WTC11 (cell line): ENCODE measurements at regions not wholly inside any gene's neighbourhood (a gene's known extent, or its start where the extent isn't known, plus 50 kb on each side); places are given as distances from the start of the nearest gene placed in this dataset.

Experiments
- CREB1 ChIP-seq: sonication (generic); formaldehyde crosslinking; IDR thresholded peaks from 2 replicates; pipeline ENCODE4 v1.8.0; 2023; ENCODE audit warnings: mild to moderate bottlenecking, missing genetic modification reagents
- ELF4 ChIP-seq: sonication (generic); formaldehyde crosslinking; IDR thresholded peaks from 2 replicates; pipeline ENCODE4 v1.8.1; 2022; ENCODE audit warnings: low read depth, mild to moderate bottlenecking, moderate library complexity, missing genetic modification reagents
- ESRRA ChIP-seq: sonication (generic); formaldehyde crosslinking; IDR thresholded peaks from 2 replicates; pipeline ENCODE4 v1.8.1; 2022; ENCODE audit warnings: mild to moderate bottlenecking, missing genetic modification reagents, borderline replicate concordance
- GABPB1 ChIP-seq: sonication (generic); formaldehyde crosslinking; IDR thresholded peaks from 2 replicates; pipeline ENCODE4 v1.8.1; 2023; ENCODE audit warnings: mild to moderate bottlenecking, missing genetic modification reagents
- HMGA2 ChIP-seq: fragments of 250-450 bp; sonication (Bioruptor Pico); IDR thresholded peaks from 2 replicates; pipeline ENCODE4 v1.4.0; 2021; ENCODE audit warnings: mild to moderate bottlenecking, moderate library complexity
- JUN ChIP-seq: sonication (generic); formaldehyde crosslinking; IDR thresholded peaks from 2 replicates; pipeline ENCODE4 v1.8.0; 2023; ENCODE audit warnings: mild to moderate bottlenecking, missing genetic modification reagents
- KAT7 ChIP-seq: sonication (generic); formaldehyde crosslinking; IDR thresholded peaks from 2 replicates; pipeline ENCODE4 v1.8.1; 2023; ENCODE audit warnings: missing genetic modification reagents, mild to moderate bottlenecking, borderline replicate concordance
- MYBL2 ChIP-seq: sonication (generic); formaldehyde crosslinking; IDR thresholded peaks from 2 replicates; pipeline ENCODE4 v1.8.1; 2023; ENCODE audit warnings: mild to moderate bottlenecking, moderate library complexity, missing genetic modification reagents
- NR1H2 ChIP-seq: sonication (generic); formaldehyde crosslinking; IDR thresholded peaks from 2 replicates; pipeline ENCODE4 v1.9.0; 2021; ENCODE audit warnings: mild to moderate bottlenecking, moderate library complexity, missing genetic modification reagents
- OVOL2 ChIP-seq: fragments of 250-450 bp; sonication (Bioruptor Pico); IDR thresholded peaks from 2 replicates; pipeline ENCODE4 v1.9.0; 2021; ENCODE audit warnings: mild to moderate bottlenecking, borderline replicate concordance
- RORB ChIP-seq: fragments of 250-450 bp; sonication (Bioruptor Pico); IDR thresholded peaks from 2 replicates; pipeline ENCODE4 v1.9.0; 2021; ENCODE audit warnings: mild to moderate bottlenecking
- SMAD3 ChIP-seq: sonication (generic); formaldehyde crosslinking; IDR thresholded peaks from 2 replicates; pipeline ENCODE4 v1.8.0; 2022; ENCODE audit warnings: missing genetic modification reagents, mild to moderate bottlenecking, borderline replicate concordance
- SMAD4 ChIP-seq: sonication (generic); formaldehyde crosslinking; IDR thresholded peaks from 2 replicates; pipeline ENCODE4 v1.8.0; 2022; ENCODE audit warnings: mild to moderate bottlenecking, missing genetic modification reagents
- SP1 ChIP-seq: sonication (generic); formaldehyde crosslinking; conservative IDR thresholded peaks from 2 replicates; pipeline ENCODE4 v1.8.1; 2022; ENCODE audit warnings: missing genetic modification reagents
- TCF7 ChIP-seq: sonication (generic); formaldehyde crosslinking; IDR thresholded peaks from 2 replicates; pipeline ENCODE4 v1.8.0; 2022; ENCODE audit warnings: mild to moderate bottlenecking, low read depth, missing genetic modification reagents, moderate library complexity
- TP53 ChIP-seq: sonication (generic); formaldehyde crosslinking; IDR thresholded peaks from 2 replicates; pipeline ENCODE4 v1.8.1; 2023; ENCODE audit warnings: mild to moderate bottlenecking, missing genetic modification reagents
- ZBTB21 ChIP-seq: sonication (generic); formaldehyde crosslinking; IDR thresholded peaks from 2 replicates; pipeline ENCODE4 v1.8.1; 2023; ENCODE audit warnings: mild to moderate bottlenecking, missing genetic modification reagents, borderline replicate concordance
- ZNF121 ChIP-seq: sonication (generic); formaldehyde crosslinking; IDR thresholded peaks from 2 replicates; pipeline ENCODE4 v1.8.0; 2023; ENCODE audit warnings: missing genetic modification reagents
- ZNF263 ChIP-seq: sonication (generic); formaldehyde crosslinking; IDR thresholded peaks from 2 replicates; pipeline ENCODE4 v1.8.1; 2022; ENCODE audit warnings: low read depth, mild to moderate bottlenecking, moderate library complexity, missing genetic modification reagents
- ZNF396 ChIP-seq: fragments of 250-450 bp; sonication (Bioruptor Pico); IDR thresholded peaks from 2 replicates; pipeline ENCODE4 v1.8.0; 2021; ENCODE audit warnings: mild to moderate bottlenecking, moderate library complexity, borderline replicate concordance
- ZNF423 ChIP-seq: fragments of 250-450 bp; sonication (Bioruptor Pico); IDR thresholded peaks from 2 replicates; pipeline ENCODE4 v2.1.2; 2022; ENCODE audit warnings: mild to moderate bottlenecking, moderate library complexity
- TF ChIP-seq, protein P1 (sequence below): sonication (generic); formaldehyde crosslinking; IDR thresholded peaks from 2 replicates; pipeline ENCODE4 v1.8.1; 2023; ENCODE audit warnings: mild to moderate bottlenecking, moderate library complexity, missing genetic modification reagents
- TF ChIP-seq, protein P2 (sequence below): fragments of 250-450 bp; sonication (Bioruptor Pico); IDR thresholded peaks from 2 replicates; pipeline ENCODE4 v2.1.2; 2022; ENCODE audit warnings: mild to moderate bottlenecking, moderate library complexity
- TF ChIP-seq, protein P3 (sequence below): sonication (generic); formaldehyde crosslinking; IDR thresholded peaks from 2 replicates; pipeline ENCODE4 v1.8.1; 2023; ENCODE audit warnings: mild to moderate bottlenecking, missing genetic modification reagents, moderate library complexity
- TF ChIP-seq, protein P4 (sequence below): sonication (generic); formaldehyde crosslinking; IDR thresholded peaks from 2 replicates; pipeline ENCODE4 v1.8.1; 2023; ENCODE audit warnings: mild to moderate bottlenecking, missing genetic modification reagents
- TF ChIP-seq, protein P5 (sequence below): sonication (generic); formaldehyde crosslinking; IDR thresholded peaks from 2 replicates; pipeline ENCODE4 v1.8.0; 2022; ENCODE audit warnings: mild to moderate bottlenecking, missing genetic modification reagents
- TF ChIP-seq, protein P6 (sequence below): sonication (generic); formaldehyde crosslinking; IDR thresholded peaks from 2 replicates; pipeline ENCODE4 v1.8.0; 2023; ENCODE audit warnings: missing genetic modification reagents
- TF ChIP-seq, protein P7 (sequence below): fragments of 200-600 bp; IDR thresholded peaks from 2 replicates; pipeline ENCODE4 v1.8.0; 2022; ENCODE audit warnings: antibody characterized with exemption
- TF ChIP-seq, protein P8 (sequence below): sonication (generic); formaldehyde crosslinking; IDR thresholded peaks from 2 replicates; pipeline ENCODE4 v1.8.1; 2022; ENCODE audit warnings: mild to moderate bottlenecking, missing genetic modification reagents, moderate library complexity, borderline replicate concordance

DNA sequence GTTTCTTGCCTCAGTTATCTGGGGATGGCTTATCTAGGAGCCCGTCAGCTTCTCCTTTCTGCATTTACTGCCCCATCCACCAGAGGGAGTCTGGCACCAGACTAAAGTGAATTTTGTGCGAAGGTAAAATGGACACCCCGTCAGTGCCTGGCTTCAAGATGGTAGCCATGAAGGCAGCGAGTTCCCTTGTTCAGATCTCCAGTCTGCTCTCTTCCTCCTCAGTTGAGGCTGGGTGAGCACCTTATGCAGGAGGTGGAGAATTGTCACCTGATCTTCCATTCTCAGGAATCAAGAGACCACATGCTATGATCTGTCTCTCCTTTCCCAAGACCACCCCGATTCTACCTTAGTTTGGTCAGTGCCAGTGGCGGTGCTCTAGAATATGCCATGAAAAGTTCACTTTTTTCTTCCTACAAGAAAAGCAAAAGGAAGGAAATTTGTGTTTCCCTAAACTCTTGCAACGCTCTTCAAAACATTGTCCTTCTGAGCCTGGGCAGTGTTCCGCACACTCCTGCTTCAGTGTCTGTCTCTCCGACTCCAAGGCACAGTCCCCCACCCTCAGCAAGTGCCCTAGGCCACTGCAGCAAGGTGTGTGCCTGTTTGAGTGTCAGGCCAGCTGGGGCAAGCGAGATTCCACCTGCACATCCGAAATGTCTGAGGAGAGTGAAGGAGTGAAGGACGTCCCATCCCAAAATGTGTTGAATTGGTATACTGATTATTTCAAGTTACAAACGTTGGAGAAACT lies 168.6 kb downstream of the SS18 start (continued):
- TF ChIP-seq CREB1 (CRISPR knock-in tag) (no peak), HMGA2 (CRISPR knock-in tag) (no peak), ESRRA (CRISPR knock-in tag) (no peak), SP1 (CRISPR knock-in tag) (no peak), GABPB1 (CRISPR knock-in tag) (no peak), TP53 (CRISPR knock-in tag) (no peak), NR1H2 (CRISPR knock-in tag) (no peak), ZNF121 (CRISPR knock-in tag) (no peak), SMAD3 (CRISPR knock-in tag) (no peak), KAT7 (CRISPR knock-in tag) (no peak), JUN (CRISPR knock-in tag) (no peak), SMAD4 (no peak), MYBL2 (CRISPR knock-in tag) (no peak), TCF7 (CRISPR knock-in tag) (no peak), OVOL2 (no peak), ZNF263 (CRISPR knock-in tag) (no peak), ZNF396 (CRISPR knock-in tag) (peak; percentile 82; the same call in 1 of the 2 replicates), RORB (CRISPR knock-in tag) (no peak), ZNF423 (0 out of 2 replicates have a peak, but pooled peaks have one; percentile 42), ZBTB21 (CRISPR knock-in tag) (no peak), ELF4 (CRISPR knock-in tag) (no peak)
- TF ChIP-seq, protein P1, sequence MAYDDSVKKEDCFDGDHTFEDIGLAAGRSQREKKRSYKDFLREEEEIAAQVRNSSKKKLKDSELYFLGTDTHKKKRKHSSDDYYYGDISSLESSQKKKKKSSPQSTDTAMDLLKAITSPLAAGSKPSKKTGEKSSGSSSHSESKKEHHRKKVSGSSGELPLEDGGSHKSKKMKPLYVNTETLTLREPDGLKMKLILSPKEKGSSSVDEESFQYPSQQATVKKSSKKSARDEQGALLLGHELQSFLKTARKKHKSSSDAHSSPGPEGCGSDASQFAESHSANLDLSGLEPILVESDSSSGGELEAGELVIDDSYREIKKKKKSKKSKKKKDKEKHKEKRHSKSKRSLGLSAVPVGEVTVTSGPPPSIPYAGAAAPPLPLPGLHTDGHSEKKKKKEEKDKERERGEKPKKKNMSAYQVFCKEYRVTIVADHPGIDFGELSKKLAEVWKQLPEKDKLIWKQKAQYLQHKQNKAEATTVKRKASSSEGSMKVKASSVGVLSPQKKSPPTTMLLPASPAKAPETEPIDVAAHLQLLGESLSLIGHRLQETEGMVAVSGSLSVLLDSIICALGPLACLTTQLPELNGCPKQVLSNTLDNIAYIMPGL (CRISPR knock-in tag) = no peak
- TF ChIP-seq, protein P2, sequence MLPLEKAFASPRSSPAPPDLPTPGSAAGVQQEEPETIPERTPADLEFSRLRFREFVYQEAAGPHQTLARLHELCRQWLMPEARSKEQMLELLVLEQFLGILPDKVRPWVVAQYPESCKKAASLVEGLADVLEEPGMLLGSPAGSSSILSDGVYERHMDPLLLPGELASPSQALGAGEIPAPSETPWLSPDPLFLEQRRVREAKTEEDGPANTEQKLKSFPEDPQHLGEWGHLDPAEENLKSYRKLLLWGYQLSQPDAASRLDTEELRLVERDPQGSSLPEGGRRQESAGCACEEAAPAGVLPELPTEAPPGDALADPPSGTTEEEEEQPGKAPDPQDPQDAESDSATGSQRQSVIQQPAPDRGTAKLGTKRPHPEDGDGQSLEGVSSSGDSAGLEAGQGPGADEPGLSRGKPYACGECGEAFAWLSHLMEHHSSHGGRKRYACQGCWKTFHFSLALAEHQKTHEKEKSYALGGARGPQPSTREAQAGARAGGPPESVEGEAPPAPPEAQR (CRISPR knock-in tag) = peak; percentile 77; the same call in 1 of the 2 replicates
- TF ChIP-seq, protein P3, sequence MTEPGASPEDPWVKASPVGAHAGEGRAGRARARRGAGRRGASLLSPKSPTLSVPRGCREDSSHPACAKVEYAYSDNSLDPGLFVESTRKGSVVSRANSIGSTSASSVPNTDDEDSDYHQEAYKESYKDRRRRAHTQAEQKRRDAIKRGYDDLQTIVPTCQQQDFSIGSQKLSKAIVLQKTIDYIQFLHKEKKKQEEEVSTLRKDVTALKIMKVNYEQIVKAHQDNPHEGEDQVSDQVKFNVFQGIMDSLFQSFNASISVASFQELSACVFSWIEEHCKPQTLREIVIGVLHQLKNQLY (CRISPR knock-in tag) = no peak
- TF ChIP-seq, protein P4, sequence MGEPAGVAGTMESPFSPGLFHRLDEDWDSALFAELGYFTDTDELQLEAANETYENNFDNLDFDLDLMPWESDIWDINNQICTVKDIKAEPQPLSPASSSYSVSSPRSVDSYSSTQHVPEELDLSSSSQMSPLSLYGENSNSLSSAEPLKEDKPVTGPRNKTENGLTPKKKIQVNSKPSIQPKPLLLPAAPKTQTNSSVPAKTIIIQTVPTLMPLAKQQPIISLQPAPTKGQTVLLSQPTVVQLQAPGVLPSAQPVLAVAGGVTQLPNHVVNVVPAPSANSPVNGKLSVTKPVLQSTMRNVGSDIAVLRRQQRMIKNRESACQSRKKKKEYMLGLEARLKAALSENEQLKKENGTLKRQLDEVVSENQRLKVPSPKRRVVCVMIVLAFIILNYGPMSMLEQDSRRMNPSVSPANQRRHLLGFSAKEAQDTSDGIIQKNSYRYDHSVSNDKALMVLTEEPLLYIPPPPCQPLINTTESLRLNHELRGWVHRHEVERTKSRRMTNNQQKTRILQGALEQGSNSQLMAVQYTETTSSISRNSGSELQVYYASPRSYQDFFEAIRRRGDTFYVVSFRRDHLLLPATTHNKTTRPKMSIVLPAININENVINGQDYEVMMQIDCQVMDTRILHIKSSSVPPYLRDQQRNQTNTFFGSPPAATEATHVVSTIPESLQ (CRISPR knock-in tag) = no peak
- TF ChIP-seq, protein P5, sequence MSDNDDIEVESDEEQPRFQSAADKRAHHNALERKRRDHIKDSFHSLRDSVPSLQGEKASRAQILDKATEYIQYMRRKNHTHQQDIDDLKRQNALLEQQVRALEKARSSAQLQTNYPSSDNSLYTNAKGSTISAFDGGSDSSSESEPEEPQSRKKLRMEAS (CRISPR knock-in tag) = peak; percentile 32; the same call in 1 of the 2 replicates
- TF ChIP-seq, protein P6, sequence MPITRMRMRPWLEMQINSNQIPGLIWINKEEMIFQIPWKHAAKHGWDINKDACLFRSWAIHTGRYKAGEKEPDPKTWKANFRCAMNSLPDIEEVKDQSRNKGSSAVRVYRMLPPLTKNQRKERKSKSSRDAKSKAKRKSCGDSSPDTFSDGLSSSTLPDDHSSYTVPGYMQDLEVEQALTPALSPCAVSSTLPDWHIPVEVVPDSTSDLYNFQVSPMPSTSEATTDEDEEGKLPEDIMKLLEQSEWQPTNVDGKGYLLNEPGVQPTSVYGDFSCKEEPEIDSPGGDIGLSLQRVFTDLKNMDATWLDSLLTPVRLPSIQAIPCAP (CRISPR knock-in tag) = no peak
- TF ChIP-seq, protein P7, sequence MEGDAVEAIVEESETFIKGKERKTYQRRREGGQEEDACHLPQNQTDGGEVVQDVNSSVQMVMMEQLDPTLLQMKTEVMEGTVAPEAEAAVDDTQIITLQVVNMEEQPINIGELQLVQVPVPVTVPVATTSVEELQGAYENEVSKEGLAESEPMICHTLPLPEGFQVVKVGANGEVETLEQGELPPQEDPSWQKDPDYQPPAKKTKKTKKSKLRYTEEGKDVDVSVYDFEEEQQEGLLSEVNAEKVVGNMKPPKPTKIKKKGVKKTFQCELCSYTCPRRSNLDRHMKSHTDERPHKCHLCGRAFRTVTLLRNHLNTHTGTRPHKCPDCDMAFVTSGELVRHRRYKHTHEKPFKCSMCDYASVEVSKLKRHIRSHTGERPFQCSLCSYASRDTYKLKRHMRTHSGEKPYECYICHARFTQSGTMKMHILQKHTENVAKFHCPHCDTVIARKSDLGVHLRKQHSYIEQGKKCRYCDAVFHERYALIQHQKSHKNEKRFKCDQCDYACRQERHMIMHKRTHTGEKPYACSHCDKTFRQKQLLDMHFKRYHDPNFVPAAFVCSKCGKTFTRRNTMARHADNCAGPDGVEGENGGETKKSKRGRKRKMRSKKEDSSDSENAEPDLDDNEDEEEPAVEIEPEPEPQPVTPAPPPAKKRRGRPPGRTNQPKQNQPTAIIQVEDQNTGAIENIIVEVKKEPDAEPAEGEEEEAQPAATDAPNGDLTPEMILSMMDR = peak; percentile 69; the same call in 1 of the 2 replicates
- TF ChIP-seq, protein P8, sequence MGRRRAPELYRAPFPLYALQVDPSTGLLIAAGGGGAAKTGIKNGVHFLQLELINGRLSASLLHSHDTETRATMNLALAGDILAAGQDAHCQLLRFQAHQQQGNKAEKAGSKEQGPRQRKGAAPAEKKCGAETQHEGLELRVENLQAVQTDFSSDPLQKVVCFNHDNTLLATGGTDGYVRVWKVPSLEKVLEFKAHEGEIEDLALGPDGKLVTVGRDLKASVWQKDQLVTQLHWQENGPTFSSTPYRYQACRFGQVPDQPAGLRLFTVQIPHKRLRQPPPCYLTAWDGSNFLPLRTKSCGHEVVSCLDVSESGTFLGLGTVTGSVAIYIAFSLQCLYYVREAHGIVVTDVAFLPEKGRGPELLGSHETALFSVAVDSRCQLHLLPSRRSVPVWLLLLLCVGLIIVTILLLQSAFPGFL = no peak
